ENCODE measurements at regions not wholly inside any gene's neighbourhood (a gene's known extent, or its start where the extent isn't known, plus 50 kb on each side); places are given as distances from the start of the nearest gene placed in this dataset.

- TF ChIP-seq CTCF (conservative IDR thresholded peaks at IDR 0.05; ENCODE audit: low read depth, low read length): no peak
- TF ChIP-seq EZH2 (IDR thresholded peaks at IDR 0.05; ENCODE audit: borderline replicate concordance, low read depth, low read length, poor library complexity, severe bottlenecking): no peak
These were observed 141.1 kb upstream of the HS3ST2 start for GRCh38 chr16:22672830-22673210.

Data from A673 (cell line).